ENCODE measurements at regions not wholly inside any gene's neighbourhood (a gene's known extent, or its start where the extent isn't known, plus 50 kb on each side); places are given as distances from the start of the nearest gene placed in this dataset.

DNA sequence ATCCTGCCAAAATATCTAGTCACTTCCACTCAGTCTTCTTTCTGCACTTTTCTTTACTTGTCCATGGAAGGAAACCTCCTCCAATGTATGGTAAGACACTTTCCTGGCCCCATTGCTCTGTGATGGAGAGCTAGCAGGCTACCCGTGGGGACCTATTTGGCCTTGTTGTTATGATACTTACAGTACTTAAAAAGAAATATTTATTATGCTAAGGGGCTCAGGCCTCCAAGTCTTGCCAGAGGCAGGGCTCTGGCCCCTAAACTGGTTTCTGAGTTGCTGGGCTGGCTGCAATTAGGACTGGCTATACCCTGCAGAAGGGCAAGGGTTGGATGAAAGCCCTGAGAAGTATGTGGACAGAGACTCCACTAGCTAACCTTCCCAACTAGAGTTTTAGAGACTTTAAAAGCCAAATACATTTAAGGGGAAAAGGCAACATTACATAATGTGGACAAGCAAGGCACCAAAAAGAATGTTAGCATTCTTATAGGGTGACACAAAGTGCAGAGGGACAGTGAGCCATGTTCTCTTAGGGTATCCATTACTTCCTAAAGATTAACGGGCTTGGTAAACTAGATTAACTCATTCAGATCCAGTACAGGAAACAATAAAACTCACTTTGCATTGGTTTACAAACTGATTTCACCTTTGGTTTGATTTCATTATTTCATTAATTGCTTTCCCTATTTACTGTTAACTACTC lies 84.9 kb upstream of the INHBA start:
- DNase-seq: no peak

DNA sequence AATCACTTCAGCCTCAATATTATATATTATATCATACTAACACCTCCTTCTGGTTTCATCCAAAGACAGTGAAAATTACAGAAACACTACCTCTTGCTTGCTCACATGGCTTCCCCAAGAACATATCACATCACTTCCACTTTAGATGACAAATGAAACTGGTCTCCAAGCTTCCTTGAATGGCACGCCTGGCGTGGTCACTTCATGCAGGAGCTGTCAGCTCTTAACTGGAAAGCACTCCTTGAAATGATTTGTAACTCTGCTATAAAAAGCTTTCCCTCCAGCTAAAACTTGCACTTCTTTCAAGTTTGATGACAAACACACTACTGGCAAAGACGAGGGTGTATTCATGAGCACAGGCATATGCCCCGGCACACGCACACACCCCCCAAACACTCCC lies 84.1 kb upstream of the INHBA start:
- DNase-seq: no peak

- DNase-seq: no peak
These were observed 83.5 kb upstream of the INHBA start for GRCh38 chr7:41786404-41786803.

DNA sequence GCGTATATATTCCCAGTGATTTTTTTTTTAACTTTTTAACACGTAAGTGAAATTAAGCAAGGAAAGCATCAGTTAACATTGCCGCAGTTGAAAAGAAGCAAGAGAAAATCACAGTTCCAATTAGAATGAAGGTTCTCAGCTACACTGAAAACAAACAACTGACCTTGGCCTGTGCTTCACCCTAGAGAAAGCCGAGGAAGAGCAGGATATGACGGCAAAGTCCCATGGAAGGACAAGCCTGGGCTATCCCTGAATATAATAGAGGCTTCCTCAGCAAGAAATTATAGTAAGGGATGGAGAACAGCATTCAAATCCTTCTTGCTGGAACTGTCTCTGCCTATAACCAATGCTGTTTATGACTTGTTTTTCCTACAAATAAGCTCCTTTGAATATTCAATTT lies 83.0 kb upstream of the INHBA start:
- DNase-seq: no peak

DNA sequence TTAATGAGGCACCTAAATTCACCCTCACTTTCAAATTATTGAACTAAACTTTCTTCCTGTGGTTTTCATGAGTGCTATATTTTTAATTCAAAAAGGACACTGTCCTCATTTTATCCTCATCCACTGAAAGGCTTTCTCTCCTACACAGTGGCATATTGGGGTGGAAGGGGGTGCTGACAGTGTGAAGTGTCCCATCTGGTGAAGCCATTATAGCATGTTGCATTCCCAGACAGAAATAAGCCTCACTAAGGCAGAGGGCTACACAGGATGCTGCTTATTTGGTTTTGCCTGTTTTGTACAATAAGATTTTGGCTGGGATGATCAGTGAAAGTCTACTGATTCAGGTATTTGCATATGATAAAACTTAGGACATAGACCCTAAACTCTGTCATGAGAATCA lies 82.4 kb upstream of the INHBA start:
- DNase-seq: no peak

DNA sequence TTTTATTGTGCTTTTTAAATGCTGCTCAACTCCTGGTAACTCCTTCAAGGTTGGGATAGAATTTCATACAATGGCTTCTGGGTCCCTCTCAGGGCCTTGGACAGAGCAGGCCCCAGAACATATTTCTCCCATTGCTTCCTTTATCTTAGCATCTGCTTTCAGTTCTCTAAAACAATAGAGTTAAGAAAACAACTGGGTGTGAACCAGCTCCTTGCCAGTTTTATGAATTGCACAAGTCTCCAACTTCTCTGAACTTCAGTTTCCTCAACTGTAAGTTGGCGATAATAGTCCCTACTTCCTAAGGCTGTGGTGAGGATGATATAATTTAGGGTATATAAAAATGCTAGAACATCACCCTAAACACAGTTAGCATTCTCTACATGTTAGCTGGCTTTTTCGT lies 77.0 kb upstream of the INHBA start:
- DNase-seq: no peak

- no peak for DNase-seq
These were observed 75.2 kb upstream of the INHBA start for GRCh38 chr7:41777894-41778596.

- no peak for DNase-seq
These were observed 72.1 kb upstream of the INHBA start for GRCh38 chr7:41774966-41775365.

GRCh38 chr7:41773756-41774155 lies 70.9 kb upstream of the INHBA start:
- DNase-seq: no peak

DNA sequence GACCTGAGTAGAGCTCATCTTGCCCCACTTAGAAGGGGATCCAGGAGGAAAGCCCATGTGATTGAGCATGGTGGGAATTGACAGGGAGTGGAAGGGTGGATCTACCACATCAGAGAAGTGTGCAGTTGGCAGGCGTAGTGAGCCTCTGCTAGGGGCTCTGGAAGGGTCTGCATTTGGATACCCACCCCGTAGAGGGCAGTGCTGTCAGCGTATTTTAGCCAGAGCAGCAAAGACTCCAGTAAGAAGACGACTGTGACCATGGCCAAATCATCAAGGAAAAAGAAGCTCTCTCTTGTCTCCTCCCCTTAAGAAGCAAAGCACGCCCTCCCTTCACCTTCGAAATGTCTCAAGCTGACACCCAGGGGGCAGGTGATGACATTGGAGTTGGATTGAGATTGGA lies 68.8 kb upstream of the INHBA start:
- no peak for DNase-seq

DNA sequence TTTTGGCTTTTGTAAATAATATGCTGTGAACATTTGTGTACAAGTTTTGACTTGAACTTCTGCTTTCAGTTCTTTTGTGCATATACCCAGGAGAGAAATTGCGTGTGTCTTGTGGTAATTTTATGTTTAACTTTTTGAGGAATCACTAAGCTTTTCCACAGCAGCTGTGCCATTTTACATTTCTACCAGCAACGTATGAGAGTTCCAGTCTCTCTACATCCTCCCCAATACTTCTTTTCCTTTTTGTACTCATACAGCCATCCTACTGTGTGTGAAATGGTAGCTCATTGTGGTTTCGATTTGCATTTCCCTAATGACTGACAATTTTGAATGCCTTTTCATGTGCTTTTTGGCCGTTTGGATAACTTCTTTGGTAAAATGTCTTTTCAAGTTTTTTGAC lies 66.3 kb upstream of the INHBA start:
- DNase-seq: no peak

- DNase-seq: no peak
These were observed 60.7 kb upstream of the INHBA start for GRCh38 chr7:41763626-41764025.

GRCh38 chr7:41762641-41763040 lies 59.8 kb upstream of the INHBA start:
- no peak for DNase-seq

- DNase-seq: no peak
These were observed 57.4 kb upstream of the INHBA start for GRCh38 chr7:41760293-41760692.

GRCh38 chr7:41758321-41758720 lies 55.4 kb upstream of the INHBA start:
- DNase-seq: no peak

DNA sequence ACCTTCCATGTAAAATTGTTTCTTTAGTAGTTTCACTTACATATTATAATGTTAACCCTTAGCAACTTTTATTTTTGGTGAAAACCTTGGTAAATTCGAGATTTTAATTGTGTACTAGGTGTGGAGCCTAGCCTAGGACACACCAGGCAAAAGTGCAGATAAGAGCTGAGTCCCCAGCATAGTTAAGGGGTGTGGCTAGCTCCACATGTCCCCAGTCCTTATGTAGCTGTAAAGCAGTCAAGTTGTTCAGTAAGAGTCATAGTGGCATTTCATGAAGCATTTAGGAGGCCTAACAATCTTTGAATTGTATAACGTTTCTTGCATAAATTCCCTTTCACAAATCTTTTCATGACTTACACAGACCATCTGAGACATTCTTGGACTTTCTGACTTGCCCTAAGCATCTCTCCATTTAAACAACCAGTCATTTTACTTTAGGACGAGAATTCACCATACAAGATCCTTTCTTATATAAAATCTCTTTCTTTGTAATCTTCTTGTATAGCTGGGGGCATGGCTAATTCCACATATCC lies 53.8 kb upstream of the INHBA start:
- DNase-seq: no peak

DNA sequence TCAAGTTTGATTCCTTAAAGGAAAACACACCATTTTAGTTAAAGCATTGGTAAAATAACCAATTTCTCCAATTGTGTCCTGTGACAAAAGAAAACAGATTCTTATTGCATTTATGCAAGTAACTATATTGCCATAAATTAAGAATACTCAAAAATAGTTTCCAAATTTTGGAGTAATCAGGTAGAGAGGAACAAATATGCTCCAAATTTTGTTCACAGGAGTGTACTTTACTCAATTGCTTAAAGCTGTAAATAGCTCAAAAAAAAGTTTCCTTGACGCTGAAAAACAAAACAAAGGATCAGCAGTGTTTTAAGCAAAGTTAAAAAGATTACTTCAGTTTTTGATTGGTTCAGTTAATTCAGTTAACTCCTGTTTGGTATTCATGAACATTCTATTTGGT lies 52.2 kb upstream of the INHBA start:
- peak; percentile 0 for DNase-seq

DNA sequence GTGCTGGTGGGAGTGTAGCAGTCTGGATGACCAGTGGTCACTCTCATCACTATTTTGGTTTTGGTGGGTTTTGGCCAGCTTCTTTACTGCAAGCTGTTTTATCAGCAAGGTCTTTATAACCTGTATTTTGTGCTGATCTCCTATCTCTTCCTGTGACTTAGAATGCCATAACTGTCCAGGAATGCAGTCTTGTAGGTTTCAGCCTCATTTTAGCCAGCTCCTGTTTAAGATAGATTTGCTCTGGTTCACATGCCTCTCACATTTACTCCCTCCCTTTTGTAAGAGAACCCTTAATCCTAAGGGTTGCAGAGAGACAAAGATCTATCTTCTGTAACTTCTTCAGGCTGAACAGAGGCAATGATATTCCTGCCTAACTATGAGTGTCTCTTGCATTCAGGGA lies 51.2 kb upstream of the INHBA start:
- no peak for DNase-seq

All from NCI-H774 (cell line).